ENCODE measurements at regions not wholly inside any gene's neighbourhood (a gene's known extent, or its start where the extent isn't known, plus 50 kb on each side); places are given as distances from the start of the nearest gene placed in this dataset.

- TF ChIP-seq CTCF (IDR thresholded peaks at IDR 0.05; ENCODE audit: unreplicated experiment in 3 of 3), result no peak
Measured at GRCh38 chr9:75599126-75599525, 291.3 kb upstream of the PCSK5 start.

DNA sequence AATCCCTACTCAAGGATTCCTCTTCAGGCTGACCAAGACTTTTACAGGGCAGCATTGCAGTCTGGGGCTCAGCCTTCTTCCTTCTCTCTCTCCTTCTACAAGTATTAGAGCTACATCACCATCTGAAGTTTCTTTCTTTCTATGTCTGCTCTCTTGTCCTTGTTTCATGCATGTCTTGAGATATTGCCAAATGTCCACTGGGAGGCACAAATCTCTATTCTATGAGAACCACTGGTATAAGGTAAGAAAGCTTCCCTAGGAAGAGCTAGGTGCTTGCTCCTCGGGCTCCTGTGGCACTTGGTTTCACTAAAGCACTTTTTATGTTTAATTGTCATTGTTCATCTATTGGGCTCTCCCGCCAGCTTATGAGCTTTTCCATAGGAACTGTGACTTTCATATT, 289.2 kb upstream of the PCSK5 start:
- Mint-ChIP-seq H3K4me1 (peaks cover 7% of the 10 kb centered on the region), H3K27me3 (ENCODE audit: low read depth) (peaks cover 9% of the 10 kb centered on the region), H3K4me3 (no peak overlapping the region), H3K27ac (no peak overlapping the region), H3K9me3 (no peaks in the 10 kb centered on the region), H3K36me3 (ENCODE audit: low read depth) (no peaks in the 10 kb centered on the region)
- no peak for TF ChIP-seq CTCF (IDR thresholded peaks at IDR 0.05; ENCODE audit: unreplicated experiment in 3 of 3)

More at GRCh38 chr9:75599126-75599525, 291.3 kb upstream of the PCSK5 start:
- Mint-ChIP-seq H3K27me3 (ENCODE audit: low read depth) (peaks cover 3% of the 10 kb centered on the region), H3K27ac (no peak overlapping the region), H3K4me3 (no peak overlapping the region), H3K4me1 (peaks cover 7% of the 10 kb centered on the region), H3K9me3 (peaks cover 2% of the 10 kb centered on the region), H3K36me3 (ENCODE audit: low read depth) (no peaks in the 10 kb centered on the region)

DNA sequence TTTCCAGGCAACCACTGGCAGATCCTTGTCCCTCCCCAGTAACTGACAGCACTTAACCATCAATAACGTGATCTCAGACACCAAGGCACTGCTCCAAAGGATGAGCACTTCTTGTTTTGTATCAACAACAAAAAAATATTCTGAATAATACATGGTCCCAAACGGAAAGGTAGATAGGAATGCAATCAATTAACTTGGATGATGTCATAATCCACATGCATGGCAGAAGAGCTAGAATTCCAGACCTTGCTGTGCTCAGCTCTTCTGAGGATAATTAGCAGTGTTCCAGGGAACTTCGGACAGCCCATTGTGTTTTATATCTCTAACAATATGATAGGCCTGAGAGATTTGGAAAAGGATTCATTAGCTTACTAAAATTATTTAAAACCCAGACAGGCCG, 288.4 kb upstream of the PCSK5 start:
- Mint-ChIP-seq H3K9me3 (no peaks in the 10 kb centered on the region), H3K36me3 (ENCODE audit: low read depth) (no peaks in the 10 kb centered on the region), H3K4me1 (peaks cover 7% of the 10 kb centered on the region), H3K27ac (no peak overlapping the region), H3K4me3 (no peak overlapping the region), H3K27me3 (ENCODE audit: low read depth) (peaks cover 9% of the 10 kb centered on the region)
- TF ChIP-seq CTCF (IDR thresholded peaks at IDR 0.05; ENCODE audit: unreplicated experiment in 3 of 3), result no peak

- Mint-ChIP-seq H3K9me3 (no peaks in the 10 kb centered on the region), H3K4me3 (no peak overlapping the region), H3K27me3 (ENCODE audit: low read depth) (peaks cover 9% of the 10 kb centered on the region), H3K27ac (no peak overlapping the region), H3K4me1 (peaks cover 6% of the 10 kb centered on the region), H3K36me3 (ENCODE audit: low read depth) (no peaks in the 10 kb centered on the region)
- no peak for TF ChIP-seq CTCF (IDR thresholded peaks at IDR 0.05; ENCODE audit: unreplicated experiment in 3 of 3)
Measured at GRCh38 chr9:75604661-75605060, 285.8 kb upstream of the PCSK5 start.

DNA sequence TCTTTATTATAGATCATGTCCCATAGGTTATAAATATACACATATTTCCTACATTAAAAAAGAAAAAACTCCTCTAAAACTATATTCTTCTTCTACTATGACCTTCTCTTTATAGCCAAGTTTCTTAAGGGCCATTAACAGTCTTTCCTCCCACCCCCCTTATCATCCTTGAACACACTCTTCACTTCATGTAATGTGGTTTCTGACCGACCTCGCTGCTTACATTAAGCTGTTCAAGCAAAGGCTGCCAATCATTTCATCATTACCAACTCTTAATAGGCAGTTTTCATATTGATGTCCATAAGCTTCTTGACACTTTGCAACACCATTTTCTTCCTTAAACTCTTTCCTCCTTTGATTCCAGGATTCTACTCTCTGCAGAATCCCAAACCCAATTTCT, 283.0 kb upstream of the PCSK5 start:
- no peak for TF ChIP-seq CTCF (IDR thresholded peaks at IDR 0.05; ENCODE audit: unreplicated experiment in 3 of 3)
- Mint-ChIP-seq H3K4me3 (no peak overlapping the region), H3K9me3 (no peaks in the 10 kb centered on the region), H3K27ac (no peak overlapping the region), H3K4me1 (no peaks in the 10 kb centered on the region), H3K27me3 (ENCODE audit: low read depth) (peaks cover 9% of the 10 kb centered on the region), H3K36me3 (ENCODE audit: low read depth) (no peaks in the 10 kb centered on the region)

DNA sequence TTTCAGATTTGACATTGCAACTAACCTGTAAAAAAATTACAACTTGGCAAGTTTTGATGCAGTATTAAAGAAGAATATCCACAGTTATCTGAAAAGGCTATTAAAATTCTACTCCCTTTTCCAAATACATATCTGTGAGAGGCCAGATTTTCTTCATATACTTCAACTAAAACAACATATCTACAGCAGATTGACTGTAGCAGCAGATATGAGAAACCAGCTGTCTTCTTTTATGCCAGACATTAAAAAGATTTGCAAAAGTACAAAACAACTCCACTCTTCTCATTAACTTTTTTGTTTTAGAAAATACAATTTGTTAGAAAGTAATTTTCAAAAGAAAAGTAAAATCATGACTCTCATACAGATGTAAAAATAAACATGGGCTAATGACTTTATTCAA, 281.1 kb upstream of the PCSK5 start:
- Mint-ChIP-seq H3K27ac (no peak overlapping the region), H3K4me1 (no peaks in the 10 kb centered on the region), H3K9me3 (no peaks in the 10 kb centered on the region), H3K27me3 (ENCODE audit: low read depth) (peaks cover 5% of the 10 kb centered on the region), H3K4me3 (no peak overlapping the region), H3K36me3 (ENCODE audit: low read depth) (no peaks in the 10 kb centered on the region)
- no peak for TF ChIP-seq CTCF (IDR thresholded peaks at IDR 0.05; ENCODE audit: unreplicated experiment in 3 of 3)

All from nephron (organoid).